GM19035 (cell line): ENCODE measurements at regions not wholly inside any gene's neighbourhood (a gene's known extent, or its start where the extent isn't known, plus 50 kb on each side); places are given as distances from the start of the nearest gene placed in this dataset.
"Not testable (repeated sequence)": the region's sequence is repeated elsewhere in the genome, so short reads cannot be mapped to it uniquely, and the experiment has no call there.

Source experiments
- ATAC-seq: cut with Tn5 transposase; IDR thresholded peaks from one replicate; pipeline ENCODE4 v1.9.1; 2021; ENCODE audit not compliant: unreplicated experiment

DNA sequence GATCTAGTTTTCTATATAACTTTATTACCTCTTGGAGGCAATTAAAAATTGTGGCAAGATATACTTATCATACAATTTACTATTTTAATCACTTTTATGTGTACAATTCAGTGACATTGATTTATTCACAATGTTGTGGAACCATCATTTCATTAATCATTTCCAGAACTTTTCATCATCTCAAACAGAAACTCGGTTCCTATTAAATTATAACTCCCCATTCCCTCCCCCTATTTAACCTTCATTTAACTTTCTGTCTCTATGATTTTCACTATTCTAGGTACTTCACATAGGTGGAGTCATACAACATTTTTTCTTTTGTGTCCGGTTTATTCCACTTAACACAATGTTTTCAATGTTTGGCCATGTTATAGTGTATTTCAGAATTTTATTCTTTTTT, 252.8 kb downstream of the REEP3 start:
- ATAC-seq: no peak

DNA sequence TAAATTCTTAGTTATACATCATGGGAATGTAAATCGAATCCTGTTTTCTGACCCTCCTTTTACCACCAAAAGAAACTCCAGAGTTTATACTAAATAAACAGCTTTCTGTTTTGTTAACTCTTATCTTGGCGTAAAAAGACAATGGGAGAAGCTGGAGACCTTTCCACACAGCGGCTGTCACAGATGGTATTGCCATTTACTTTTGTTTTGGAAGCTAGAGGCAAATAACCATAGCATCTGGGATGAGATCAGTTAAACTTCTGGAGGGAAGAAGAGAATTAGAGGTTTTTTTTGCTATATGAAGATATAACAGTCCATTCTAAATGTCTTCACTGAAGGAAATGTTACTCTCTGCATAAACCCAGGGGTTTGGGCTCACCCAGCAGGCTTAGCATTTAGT, 258.9 kb downstream of the REEP3 start:
- ATAC-seq: no peak

DNA sequence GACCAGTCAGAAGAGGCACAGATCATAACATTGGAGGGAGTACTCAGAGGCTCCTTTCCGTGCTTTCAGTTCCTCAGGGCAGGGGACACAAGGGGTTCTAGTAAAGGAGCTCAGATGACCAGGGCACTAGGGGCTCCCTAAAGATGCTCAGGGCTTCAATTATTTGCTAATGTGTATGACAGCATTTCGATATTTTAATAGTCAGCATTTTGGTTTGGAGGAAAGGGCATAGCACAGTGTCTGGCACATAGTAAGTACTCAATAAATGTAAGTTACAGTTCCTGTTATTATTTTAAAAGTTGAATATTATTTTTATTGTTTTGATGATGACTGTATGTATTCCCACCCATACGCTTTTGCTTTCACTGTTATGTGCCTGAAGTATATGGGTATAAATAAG, 260.0 kb downstream of the REEP3 start:
- no peak for ATAC-seq

DNA sequence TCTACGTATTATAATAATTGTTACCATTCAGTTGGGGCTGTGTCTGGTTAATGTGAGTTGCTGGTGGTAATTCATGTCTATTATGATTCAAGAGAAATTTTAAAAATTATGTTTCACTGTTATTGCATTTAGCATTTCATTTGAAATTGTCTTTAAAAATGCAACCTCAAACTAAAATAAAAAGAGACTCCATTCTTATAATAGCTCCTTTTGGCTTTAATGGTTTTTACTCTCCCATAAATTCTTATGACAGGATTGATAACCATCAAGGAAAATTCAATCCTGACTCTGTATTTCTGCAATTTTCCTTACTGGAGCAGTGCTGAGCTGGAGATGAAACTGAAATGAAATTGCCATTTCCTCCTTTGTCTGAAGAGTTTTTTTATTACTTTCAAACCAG, 262.7 kb downstream of the REEP3 start:
- ATAC-seq: no peak

DNA sequence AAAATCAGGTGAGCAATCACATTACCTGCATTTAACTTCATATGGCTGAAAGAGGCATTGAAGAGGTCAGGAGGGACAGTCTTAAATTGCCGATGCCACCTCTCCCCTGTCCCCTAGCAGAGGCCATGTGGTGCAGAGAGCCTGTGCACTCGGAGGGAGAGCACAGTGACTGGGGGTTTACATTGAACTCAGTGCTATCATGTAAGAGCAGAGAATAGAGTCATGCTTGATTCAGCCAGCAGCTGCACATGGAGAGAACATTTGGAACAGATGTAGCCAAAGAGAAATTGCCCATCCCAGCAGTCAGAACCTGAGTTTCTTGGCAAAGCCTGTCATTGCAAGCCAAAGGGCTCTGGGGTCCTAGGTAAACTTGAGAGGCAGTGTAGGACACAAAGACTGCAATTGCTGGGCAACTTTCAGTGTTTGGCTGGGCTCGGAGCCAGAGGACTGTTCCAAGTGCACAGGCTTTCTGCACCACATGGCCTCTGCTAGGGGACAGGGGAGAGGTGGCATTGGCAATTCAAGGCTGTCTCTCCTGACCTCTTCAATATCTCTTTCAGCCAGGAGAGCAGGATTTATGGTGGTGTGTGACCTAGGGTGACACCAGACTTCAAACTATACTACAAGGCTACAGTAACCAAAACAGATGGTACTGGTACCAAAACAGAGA, 267.1 kb downstream of the REEP3 start:
- no peak for ATAC-seq

DNA sequence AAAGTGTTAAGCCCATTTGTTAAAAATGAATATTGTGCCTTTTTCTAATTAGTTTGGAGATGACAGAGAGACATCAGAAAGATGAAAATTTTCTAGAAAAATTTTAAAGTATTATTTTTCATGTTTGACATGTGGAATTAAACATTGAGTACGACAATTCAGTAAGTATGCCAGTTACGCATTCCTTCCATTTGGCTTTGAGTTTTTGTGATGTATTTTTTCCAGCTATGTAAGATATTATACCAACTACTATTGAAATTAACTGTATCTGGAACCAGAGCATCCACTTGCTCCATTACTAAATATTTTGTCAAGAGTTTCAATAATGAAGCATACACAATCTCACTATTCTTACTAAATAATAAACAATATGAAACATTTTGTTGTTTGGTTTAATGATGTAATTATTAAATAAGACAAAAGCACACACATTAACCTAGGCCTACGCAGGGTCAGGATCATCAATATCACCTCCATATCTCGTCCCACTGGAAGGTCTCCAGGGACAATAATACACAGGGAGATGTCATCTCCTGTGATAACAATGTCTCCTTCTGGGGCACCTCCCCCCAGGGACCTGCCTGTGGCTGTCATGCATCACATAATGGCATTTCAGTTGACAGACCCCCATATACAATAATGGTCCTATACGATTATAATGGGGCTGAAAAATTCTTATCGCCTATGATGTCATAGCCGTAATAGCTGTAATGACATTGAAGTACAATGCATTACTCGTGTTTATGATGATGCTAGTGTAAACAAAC, 274.1 kb downstream of the REEP3 start:
- ATAC-seq: no peak

DNA sequence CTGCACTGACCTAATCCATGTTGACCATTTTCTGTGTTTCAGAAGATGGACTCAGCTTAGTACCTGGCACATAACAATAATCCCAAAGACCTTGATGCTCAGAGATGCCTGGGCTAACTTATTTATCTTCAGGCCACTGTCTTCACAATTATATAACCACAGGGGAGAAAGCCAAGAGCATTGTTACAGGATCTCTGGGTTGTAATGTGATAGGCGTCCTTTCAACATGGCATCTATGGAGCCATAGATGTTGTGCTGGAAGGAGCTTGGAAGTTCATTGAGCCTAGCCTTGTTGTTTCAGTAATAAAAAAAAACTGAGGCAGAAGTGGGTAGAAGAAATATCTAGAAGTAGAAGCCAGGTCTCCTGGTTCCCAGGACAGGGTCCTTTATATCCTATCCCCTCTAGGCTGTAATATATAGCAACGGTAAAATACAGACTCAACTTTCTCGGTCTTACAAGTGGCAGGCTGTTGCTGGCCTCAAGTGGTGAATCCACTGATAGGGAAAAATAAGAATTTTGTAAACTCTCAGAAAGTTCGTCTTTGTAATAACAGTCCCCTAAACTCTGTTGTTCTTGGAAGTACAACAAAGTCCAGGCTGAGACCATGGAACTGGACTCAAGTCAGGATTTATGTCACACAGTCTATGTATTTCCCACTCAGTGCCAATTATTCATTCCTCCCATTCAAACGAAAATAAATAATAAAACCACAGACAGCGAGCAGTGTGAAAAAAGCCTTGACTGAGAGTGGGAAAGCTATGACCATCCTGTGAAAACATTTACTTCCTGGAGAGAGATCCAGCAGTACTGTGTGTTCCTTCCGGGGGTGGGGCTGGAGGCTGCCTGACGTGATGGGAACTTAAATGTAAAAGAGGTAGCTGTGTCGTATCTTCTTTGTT, 277.6 kb downstream of the REEP3 start:
- no peak for ATAC-seq

DNA sequence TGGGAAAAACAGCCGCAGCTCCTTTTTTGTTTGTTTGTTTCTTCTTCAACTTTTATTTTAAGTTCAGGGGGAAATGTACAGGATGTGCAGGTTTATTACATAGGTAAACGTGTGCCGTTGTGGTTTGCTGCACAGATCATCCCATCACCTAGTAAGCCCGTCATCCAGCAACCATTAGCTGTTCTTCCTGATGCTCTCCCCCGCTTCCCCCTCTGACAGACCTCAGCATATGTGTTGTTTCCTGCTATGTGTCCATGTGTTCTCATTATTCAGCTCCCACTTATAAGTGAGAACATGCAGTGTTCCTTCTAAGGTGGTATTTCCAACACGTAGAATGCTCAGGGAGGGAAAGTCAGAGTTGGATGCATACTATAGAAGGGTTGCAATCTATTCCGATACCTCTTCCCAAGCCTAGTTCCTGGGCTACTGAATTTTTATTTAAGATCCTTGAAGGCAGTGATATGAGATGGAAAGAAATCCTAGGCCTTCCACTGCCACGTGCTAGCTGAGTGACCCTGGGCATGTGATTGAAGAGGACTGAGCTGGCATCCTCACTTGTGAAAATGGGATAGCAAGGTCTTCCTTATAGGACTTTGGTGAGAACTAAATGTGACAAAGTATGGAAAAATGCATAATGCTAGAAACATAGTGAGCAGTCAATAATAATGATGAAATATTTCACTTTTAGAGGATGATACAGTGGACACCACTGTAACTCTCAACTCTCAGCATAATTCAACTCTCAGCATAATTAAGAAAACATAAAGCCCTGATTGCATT, 278.5 kb downstream of the REEP3 start:
- no peak for ATAC-seq

DNA sequence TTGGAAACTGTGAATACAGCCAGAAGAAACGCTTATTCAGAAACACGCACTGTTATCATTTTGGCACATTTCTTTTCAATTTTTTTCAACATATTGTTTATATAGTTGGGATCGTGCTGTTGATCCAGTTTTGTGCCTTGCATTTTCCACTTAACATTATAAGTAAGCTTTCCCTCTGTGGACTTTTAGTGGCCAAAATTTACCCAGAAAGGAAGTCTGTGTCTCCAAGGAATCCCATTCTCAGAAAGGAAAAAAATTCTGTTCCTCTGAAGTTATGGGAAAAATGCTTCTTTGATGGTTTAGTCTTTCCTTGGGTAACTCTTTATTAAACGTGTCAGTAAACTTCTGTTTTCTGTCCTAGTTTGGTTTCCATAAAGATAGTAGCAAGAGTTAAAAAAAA, 280.0 kb downstream of the REEP3 start:
- ATAC-seq: no peak

DNA sequence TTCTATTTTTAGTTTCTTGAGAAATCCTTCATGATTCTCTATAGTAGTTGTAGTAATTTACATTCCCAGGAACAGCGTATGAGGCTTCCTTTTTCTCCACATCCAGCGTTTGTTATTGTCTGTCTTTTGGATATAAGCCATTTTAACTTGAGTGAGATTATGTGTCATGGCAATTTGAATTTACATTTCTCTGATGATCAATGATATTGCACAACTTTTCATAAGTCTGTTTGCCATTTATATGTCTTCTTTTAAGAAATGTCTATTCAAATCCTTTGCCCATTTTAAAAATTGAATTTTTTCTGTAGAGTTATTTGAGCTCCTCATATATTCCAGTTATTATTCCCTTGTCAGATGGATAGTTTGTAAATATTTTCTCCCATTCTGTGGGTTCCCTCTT, 285.1 kb downstream of the REEP3 start:
- ATAC-seq: no peak

DNA sequence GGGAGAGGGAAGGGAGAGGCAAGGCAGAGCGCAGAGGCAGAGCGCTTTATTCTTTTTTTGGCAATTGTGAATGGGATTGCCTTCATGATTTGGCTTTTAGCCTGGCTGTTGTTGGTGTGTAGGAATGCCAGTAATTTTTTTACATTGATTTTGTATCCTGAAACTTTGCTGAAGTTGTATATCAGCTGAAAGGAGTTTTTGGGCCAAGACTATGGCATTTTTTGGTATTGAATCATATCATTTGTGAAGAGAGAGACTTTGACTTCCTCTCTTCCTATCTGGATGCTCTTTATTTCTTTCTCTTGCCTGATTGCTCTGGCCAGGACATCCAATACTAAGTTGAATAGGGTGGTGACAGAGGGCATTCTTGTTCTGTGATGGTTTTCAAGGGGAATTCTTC, 291.3 kb downstream of the REEP3 start:
- ATAC-seq: no peak

DNA sequence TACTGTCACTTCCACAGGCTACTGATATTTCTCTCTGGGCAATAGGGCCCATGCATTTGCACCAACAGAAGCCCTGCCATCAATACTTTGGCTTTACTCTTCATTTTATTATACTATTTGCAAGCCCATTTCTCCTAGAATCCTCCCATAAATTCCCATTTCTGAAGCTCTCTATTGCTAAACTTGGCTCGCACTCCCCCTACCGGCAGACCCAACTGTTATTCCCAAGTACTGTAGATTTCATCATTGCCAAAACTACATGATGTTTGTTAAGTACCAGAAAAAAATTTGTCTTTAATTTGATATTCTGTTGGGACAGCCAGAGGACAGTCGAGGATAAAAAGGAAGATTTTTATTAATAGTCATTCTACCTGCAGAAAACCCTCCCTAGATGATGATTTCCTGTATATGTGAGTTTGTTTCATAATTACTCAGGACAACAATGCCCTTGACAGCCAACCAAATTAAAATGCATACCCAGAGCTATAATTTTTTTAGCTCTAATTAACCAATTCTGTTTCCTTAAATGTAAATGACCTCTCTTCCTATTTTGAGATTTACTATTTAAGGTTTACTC, 298.6 kb downstream of the REEP3 start:
- ATAC-seq: no peak

DNA sequence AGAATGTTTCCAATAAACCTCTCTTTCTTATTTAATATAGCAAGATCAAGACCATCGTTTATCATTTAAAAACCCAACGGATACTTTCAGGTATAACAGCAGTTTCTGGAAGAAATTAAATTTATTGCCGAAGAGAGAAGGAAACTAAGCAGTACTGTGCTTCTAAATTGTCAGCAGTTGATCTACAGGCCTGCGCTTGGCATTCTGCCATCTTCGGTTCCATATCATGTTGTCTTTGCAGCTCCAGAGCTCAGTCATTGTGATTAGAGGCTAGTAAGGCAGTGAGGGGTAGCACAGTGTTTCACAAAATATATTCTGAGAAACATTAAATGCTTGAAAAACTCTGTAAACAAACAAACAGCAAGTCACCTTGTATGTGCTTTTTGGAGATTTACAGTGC, 301.3 kb downstream of the REEP3 start:
- no peak for ATAC-seq

DNA sequence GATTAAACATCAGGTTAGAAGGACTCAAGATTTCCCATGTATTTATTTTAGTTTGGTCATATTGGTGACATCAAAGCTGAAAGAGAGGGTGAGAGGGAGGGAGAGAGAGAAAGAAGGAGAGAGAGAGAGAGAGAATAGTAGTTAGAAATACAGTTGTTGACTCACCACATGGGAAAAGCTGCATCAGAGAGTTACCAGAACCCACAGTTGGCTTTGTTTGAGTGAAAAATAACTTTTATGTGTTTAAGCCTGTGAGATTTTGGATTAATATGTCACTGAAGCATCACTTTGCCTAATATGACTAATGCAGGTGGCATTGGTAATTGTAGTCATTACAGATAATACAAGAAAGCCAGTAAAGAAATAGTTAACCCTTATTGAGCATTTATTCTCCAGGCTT, 303.9 kb downstream of the REEP3 start:
- ATAC-seq: no peak

DNA sequence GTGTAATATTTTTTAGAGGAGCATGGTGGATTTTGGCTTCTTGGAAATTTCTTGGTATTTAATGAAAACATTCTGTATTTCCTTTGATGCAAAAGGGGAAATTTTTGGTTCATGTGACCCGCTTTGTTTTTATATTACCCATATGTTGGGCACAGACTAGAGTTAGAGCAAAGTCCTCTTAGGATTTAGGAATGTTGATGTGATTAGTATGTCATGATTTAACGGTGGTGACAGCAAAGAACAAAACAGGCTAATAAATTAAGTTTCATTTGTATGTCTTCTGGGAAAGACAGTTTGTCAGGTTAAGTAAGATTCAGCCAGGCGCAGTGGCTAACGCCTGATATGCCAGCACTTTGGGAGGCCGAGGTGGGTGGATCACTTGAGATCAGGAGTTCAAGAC, 304.6 kb downstream of the REEP3 start:
- ATAC-seq: no peak

DNA sequence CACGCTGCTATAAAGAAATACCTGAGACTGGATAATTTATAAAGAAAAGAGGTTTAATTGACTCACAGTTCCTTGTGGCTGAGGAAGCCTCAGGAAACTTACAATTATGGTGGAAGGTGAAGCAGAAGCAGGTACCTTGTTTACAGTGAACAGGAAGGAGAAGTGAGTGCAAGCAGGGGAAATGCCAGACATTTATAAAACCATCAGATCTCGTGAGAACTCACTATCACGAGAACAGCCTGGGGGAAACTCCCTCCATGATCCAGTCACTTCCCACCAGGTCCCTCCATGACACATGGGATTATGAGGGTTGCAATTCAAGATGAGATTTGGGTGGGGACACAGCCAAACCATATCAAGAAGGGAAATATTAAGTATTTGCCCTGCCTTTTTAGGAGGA, 305.8 kb downstream of the REEP3 start:
- not testable (repeated sequence) for ATAC-seq

DNA sequence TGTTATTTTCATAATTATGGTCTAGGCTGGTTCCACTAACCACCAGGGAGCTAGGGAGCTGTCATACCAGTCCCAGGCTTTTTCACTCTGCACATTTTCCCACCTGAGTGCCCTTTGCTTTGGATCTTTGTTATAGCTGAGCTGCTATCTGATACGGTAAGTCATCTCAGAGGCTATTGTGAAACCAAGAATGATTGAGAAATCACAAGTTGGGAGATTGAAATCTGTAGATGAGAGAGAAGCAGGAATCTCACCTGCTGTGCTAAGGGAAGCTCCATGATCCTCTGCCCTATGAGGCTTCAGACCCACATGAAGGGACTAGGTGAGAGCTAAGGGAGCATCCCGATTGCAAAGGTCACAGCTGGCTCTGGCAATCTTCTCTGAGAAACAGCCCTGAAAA, 307.8 kb downstream of the REEP3 start:
- no peak for ATAC-seq

DNA sequence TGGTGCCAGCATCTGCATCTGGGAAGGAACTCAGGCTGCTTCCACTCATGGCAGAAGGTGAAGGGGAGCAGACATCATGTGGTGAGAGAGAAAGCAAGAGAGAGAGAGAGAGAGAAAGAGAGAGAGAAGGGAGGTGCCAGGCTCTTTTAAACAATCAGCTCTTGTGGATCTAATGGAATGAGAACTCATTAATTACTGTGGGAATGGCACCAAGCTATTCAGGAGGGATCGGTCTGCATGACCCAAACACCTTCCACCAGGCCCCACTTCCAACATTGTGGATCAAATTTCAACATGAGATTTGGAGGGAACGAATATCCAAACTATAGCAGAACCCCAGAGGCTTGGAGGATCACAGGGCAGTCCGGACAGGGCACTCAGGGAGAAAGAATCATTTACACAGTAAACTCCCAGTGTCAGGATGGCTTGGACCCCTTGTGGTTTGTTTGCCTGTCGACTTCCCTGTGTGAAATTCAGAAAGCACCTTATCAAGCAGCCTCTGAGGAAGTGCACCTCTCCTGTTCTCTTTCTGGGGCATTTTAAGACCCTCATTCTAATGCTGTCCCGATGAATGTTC, 308.5 kb downstream of the REEP3 start:
- ATAC-seq: no peak

DNA sequence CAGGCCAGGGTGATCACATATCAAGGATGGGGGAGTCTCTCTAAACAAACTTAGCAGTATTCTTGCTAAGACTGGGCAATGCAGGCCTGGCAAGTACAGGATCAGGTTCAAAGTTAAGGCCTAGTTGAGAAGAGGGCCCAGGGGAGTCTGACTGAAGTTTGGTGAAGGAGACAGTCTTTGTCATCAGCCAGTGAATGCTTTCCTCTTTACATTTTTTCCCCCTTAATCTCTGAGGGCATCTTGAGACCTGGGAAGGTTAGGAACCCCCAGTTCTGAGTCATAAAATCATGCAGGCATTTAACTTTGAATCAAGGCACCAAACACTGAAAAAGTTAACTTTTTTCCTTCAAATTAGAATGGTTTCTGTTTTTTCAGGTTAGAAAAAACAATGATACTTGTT, 311.5 kb downstream of the REEP3 start:
- ATAC-seq: no peak

DNA sequence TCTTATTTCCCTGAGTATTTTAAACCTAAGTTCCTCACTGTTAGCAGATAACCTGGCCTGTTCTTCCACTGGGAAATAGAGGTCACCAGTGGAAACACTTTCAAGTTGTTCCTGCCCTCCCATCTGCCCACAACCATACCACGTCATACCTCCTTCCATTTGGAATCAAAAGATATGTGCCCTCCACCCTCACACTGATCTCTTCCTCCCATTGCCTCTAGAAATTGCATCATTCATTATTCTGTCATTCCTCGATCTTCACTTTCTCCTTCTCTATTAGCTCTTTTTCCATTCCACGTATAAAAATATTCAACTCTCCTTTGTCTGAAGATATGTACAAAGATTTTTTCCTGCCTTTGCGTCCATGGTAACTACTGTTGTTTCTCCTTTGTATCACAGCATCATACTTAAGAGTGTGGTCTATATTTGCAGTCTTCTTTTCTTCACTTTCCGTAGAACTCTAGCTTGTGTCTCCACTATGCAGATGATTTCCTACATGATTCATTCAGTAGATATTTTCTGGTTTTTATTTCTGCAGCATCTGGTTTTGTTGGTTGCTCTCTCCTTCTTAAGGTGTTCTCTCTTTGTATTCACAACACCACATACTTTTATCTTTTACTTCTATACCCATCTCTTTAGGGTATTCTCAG, 312.3 kb downstream of the REEP3 start:
- ATAC-seq: no peak
